Esophagus muscularis mucosa (tissue), 4 donors: ENCODE measurements at regions not wholly inside any gene's neighbourhood (a gene's known extent, or its start where the extent isn't known, plus 50 kb on each side); places are given as distances from the start of the nearest gene placed in this dataset.

ENCODE experiments used
- CTCF ChIP-seq, 3 experiments: fragments of 200-600 bp in 2 of 3; fragments of 450-650 bp in 1 of 3; sonication (generic) in 2 of 3; IDR thresholded peaks; one replicate each; pipeline ENCODE4 v1.5.1; 2017 to 2019; ENCODE audit warnings: antibody characterized with exemption in 3 of 3, mild to moderate bottlenecking in 2 of 3, moderate library complexity in 1 of 3
- EP300 ChIP-seq: sonication (generic); formaldehyde crosslinking; IDR thresholded peaks from one replicate; pipeline ENCODE4 v1.6.1; 2017; ENCODE audit warnings: antibody characterized with exemption
- POLR2A ChIP-seq: fragments of 450-650 bp; IDR thresholded peaks from one replicate; pipeline ENCODE4 v1.6.1; 2017; ENCODE audit warnings: antibody characterized with exemption, moderate library complexity, mild to moderate bottlenecking, low read depth
- POLR2AphosphoS5 ChIP-seq, 2 donors: sonication (generic); formaldehyde crosslinking; IDR thresholded peaks; one replicate each; pipeline ENCODE4 v1.6.1; 2017; ENCODE audit warnings: antibody characterized with exemption in 2 of 2

DNA sequence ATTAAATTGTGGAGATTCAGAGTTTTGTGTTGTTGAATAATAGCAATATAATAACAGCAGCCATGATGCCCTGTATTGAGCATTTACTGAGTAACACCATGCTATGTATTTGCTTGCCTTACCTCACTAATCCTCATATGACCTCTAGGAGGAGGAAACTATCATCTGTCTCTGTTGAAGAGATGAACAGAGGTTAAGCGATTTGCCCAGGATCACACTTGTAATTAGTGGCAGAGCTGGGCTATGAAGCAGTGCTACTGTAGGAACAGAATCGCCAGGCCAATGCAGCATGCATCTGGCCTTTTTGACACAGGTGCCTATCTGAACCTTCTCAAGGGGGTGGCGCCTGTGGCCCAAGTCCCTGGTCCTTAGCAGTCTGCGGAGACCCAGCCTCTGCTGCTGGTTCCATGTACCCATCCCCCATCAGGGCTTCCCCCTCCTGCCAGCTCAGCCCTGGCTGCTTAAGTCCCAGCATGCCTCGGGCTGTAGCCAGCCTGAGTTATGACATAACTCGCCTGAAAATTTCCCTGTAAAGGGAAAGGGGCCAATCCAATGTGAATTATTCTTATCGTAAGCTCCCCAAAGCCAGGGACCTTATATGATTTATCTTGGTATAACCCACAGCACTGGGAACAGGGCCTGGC, 50.4 kb upstream of the HS3ST2 start:
- TF ChIP-seq POLR2A (no peak), CTCF (IDR thresholded peaks at IDR 0.05) (no peak), POLR2AphosphoS5 (IDR thresholded peaks at IDR 0.05) (peak in 1 of 2 donors; percentile 43), EP300 (no peak)
